Smooth muscle cell (in vitro differentiated cells): ENCODE measurements at regions not wholly inside any gene's neighbourhood (a gene's known extent, or its start where the extent isn't known, plus 50 kb on each side); places are given as distances from the start of the nearest gene placed in this dataset.

ENCODE experiments used
- DNase-seq: peaks from one replicate; lab custom pipeline; 2025; ENCODE audit not compliant: unreplicated experiment; lab: John Stamatoyannopoulos, UW
- H2AFZ ChIP-seq: fragments of 200-600 bp; sonication (generic); 2 replicates; pipeline ENCODE4 v1.6.0; 2016; ENCODE audit warnings: antibody characterized with exemption, low read depth, mild to moderate bottlenecking
- H3F3A ChIP-seq: fragments of 200-600 bp; sonication (generic); 2 replicates; pipeline ENCODE4 v1.6.0; 2017; ENCODE audit warnings: antibody characterized with exemption, low read depth
- H3K27ac ChIP-seq: fragments of 200-600 bp; sonication (generic); 2 replicates; pipeline ENCODE4 v1.5.1; 2016; ENCODE audit warnings: low read depth, mild to moderate bottlenecking
- H3K27me3 ChIP-seq: fragments of 200-600 bp; sonication (generic); 2 replicates; pipeline ENCODE4 v1.6.1; 2016; ENCODE audit warnings: low read depth, mild to moderate bottlenecking
- H3K36me3 ChIP-seq: fragments of 200-600 bp; sonication (generic); 2 replicates; pipeline ENCODE4 v1.5.1; 2016; ENCODE audit warnings: low read depth
- H3K4me1 ChIP-seq: fragments of 200-600 bp; sonication (generic); 2 replicates; pipeline ENCODE4 v1.5.1; 2016; ENCODE audit warnings: low read depth
- H3K4me2 ChIP-seq: fragments of 200-600 bp; sonication (generic); 2 replicates; pipeline ENCODE4 v1.6.0; 2016; ENCODE audit warnings: mild to moderate bottlenecking
- H3K4me3 ChIP-seq: fragments of 200-600 bp; sonication (generic); 2 replicates; pipeline ENCODE4 v1.5.1; 2016; ENCODE audit warnings: mild to moderate bottlenecking
- H3K79me2 ChIP-seq: fragments of 200-600 bp; sonication (generic); 2 replicates; pipeline ENCODE4 v1.6.0; 2016; ENCODE audit warnings: low read depth, mild to moderate bottlenecking
- H3K9ac ChIP-seq: fragments of 200-600 bp; sonication (generic); 2 replicates; pipeline ENCODE4 v1.6.0; 2016; ENCODE audit warnings: low read depth
- H3K9me3 ChIP-seq: fragments of 200-600 bp; sonication (generic); replicated peaks from 2 replicates; pipeline ENCODE4 v1.5.1; 2016; ENCODE audit warnings: low read depth
- H4K20me1 ChIP-seq: fragments of 200-600 bp; sonication (generic); 2 replicates; pipeline ENCODE4 v1.6.0; 2016; ENCODE audit warnings: low read depth
- CTCF ChIP-seq: fragments of 200-600 bp; sonication (generic); IDR thresholded peaks from 2 replicates; pipeline ENCODE4 v1.5.1; 2017; ENCODE audit warnings: borderline replicate concordance, mild to moderate bottlenecking, antibody characterized with exemption; ENCODE audit not compliant: insufficient read depth, poor library complexity, severe bottlenecking
- WGBS: methylation state at CpG from one replicate; pipeline ENCODE4 v1.1.7; 2016; ENCODE audit warnings: low lambda C conversion rate; 5-methylcytosine and 5-hydroxymethylcytosine counted together

GRCh38 chr1:50295566-50295965, 127.7 kb downstream of the DMRTA2 start:
- 76% methylated on average over 5 of the region's 5 CpGs for WGBS
- H3K27ac ChIP-seq = no peak overlapping the region
- H3K27me3 ChIP-seq = no peaks in the 10 kb centered on the region
- no peaks in the 10 kb centered on the region for H3K4me1 ChIP-seq
- H3K4me2 ChIP-seq = no peak overlapping the region
- no peaks in the 10 kb centered on the region for H3K79me2 ChIP-seq
- H3K4me3 ChIP-seq = no peak overlapping the region
- no peak overlapping the region for H2AFZ ChIP-seq
- H3F3A ChIP-seq = no peaks in the 10 kb centered on the region
- DNase-seq = no peak
- no peaks in the 10 kb centered on the region for H3K9me3 ChIP-seq
- TF ChIP-seq CTCF = no peak
- no peaks in the 10 kb centered on the region for H3K36me3 ChIP-seq
- no peaks in the 10 kb centered on the region for H4K20me1 ChIP-seq
- H3K9ac ChIP-seq = no peak overlapping the region

GRCh38 chr1:50292276-50292675, 131.0 kb downstream of the DMRTA2 start:
- WGBS = 75% methylated on average over 9 of the region's 9 CpGs
- Histone ChIP-seq H3K4me2 (no peak overlapping the region), H3K4me3 (no peak overlapping the region), H3K27me3 (no peaks in the 10 kb centered on the region), H3K9me3 (no peaks in the 10 kb centered on the region), H3K79me2 (no peaks in the 10 kb centered on the region), H3F3A (no peaks in the 10 kb centered on the region), H3K9ac (no peak overlapping the region), H4K20me1 (no peaks in the 10 kb centered on the region), H3K27ac (no peak overlapping the region), H3K36me3 (no peaks in the 10 kb centered on the region), H2AFZ (no peak overlapping the region), H3K4me1 (no peaks in the 10 kb centered on the region)
- no peak for DNase-seq
- TF ChIP-seq CTCF = no peak

GRCh38 chr1:50289495-50289894, 133.7 kb downstream of the DMRTA2 start:
- 84% methylated on average over 3 of the region's 3 CpGs for WGBS
- no peak overlapping the region for H3K4me3 ChIP-seq
- H3K36me3 ChIP-seq = no peaks in the 10 kb centered on the region
- H3F3A ChIP-seq = no peaks in the 10 kb centered on the region
- no peak for DNase-seq
- no peak overlapping the region for H2AFZ ChIP-seq
- H3K27me3 ChIP-seq = no peaks in the 10 kb centered on the region
- no peaks in the 10 kb centered on the region for H4K20me1 ChIP-seq
- H3K79me2 ChIP-seq = no peaks in the 10 kb centered on the region
- no peak overlapping the region for H3K9ac ChIP-seq
- no peak for TF ChIP-seq CTCF
- no peaks in the 10 kb centered on the region for H3K4me1 ChIP-seq
- H3K27ac ChIP-seq = no peak overlapping the region
- no peak overlapping the region for H3K4me2 ChIP-seq
- H3K9me3 ChIP-seq = no peaks in the 10 kb centered on the region

GRCh38 chr1:50285994-50286393, 137.2 kb downstream of the DMRTA2 start:
- 80% methylated on average over 4 of the region's 4 CpGs for WGBS
- no peak overlapping the region for H3K4me3 ChIP-seq
- no peaks in the 10 kb centered on the region for H3K79me2 ChIP-seq
- H3K9me3 ChIP-seq = no peaks in the 10 kb centered on the region
- no peak for TF ChIP-seq CTCF
- DNase-seq = no peak
- no peaks in the 10 kb centered on the region for H3K27me3 ChIP-seq
- H2AFZ ChIP-seq = no peak overlapping the region
- H3K27ac ChIP-seq = no peak overlapping the region
- H3F3A ChIP-seq = no peaks in the 10 kb centered on the region
- no peaks in the 10 kb centered on the region for H3K36me3 ChIP-seq
- no peaks in the 10 kb centered on the region for H3K4me1 ChIP-seq
- no peak overlapping the region for H3K9ac ChIP-seq
- H3K4me2 ChIP-seq = no peak overlapping the region
- no peaks in the 10 kb centered on the region for H4K20me1 ChIP-seq
